GM23338 (cell line): ENCODE measurements at regions not wholly inside any gene's neighbourhood (a gene's known extent, or its start where the extent isn't known, plus 50 kb on each side); places are given as distances from the start of the nearest gene placed in this dataset.

Experiments
- ATAC-seq: fragments of 200-7000 bp; cut with Tn5 transposase; 3 replicates; pipeline ENCODE4 v1.9.1; 2020
- DNase-seq: peaks from one replicate; pipeline ENCODE4 v3.0.0-alpha.2; 2015; ENCODE audit warnings: low spot score
- H2AFZ ChIP-seq: fragments of 200-600 bp; sonication (generic); 2 replicates; pipeline ENCODE4 v1.8.0; 2016; ENCODE audit warnings: antibody characterized with exemption, mild to moderate bottlenecking, moderate library complexity
- H3F3A ChIP-seq: fragments of 200-600 bp; sonication (generic); replicated peaks from 2 replicates; pipeline ENCODE4 v1.8.0; 2017; ENCODE audit warnings: antibody characterized with exemption, mixed run types, low read depth
- H3K27ac ChIP-seq: fragments of 200-600 bp; sonication (generic); 2 replicates; pipeline ENCODE4 v1.6.1; 2016; ENCODE audit warnings: low read depth
- H3K27me3 ChIP-seq: fragments of 200-600 bp; sonication (generic); 2 replicates; pipeline ENCODE4 v1.8.0; 2016; ENCODE audit warnings: mild to moderate bottlenecking, mixed run types, moderate library complexity; ENCODE audit not compliant: insufficient read depth
- H3K36me3 ChIP-seq: fragments of 200-600 bp; sonication (generic); 2 replicates; pipeline ENCODE4 v1.8.0; 2016; ENCODE audit warnings: mild to moderate bottlenecking; ENCODE audit not compliant: insufficient read depth
- H3K4me1 ChIP-seq: fragments of 200-600 bp; sonication (generic); 2 replicates; pipeline ENCODE4 v1.8.0; 2016; ENCODE audit warnings: mild to moderate bottlenecking, moderate library complexity; ENCODE audit not compliant: insufficient read depth
- H3K4me2 ChIP-seq: fragments of 200-600 bp; sonication (generic); 2 replicates; pipeline ENCODE4 v1.7.1; 2017; ENCODE audit warnings: mixed run types
- H3K4me3 ChIP-seq: fragments of 200-600 bp; sonication (generic); 2 replicates; pipeline ENCODE4 v1.6.1; 2016; ENCODE audit warnings: mixed run types
- H3K79me2 ChIP-seq: fragments of 200-600 bp; sonication (generic); replicated peaks from 2 replicates; pipeline ENCODE4 v1.8.0; 2017; ENCODE audit warnings: mild to moderate bottlenecking; ENCODE audit not compliant: insufficient read depth
- H3K9me2 ChIP-seq: fragments of 200-600 bp; sonication (generic); 2 replicates; pipeline ENCODE4 v1.8.0; 2017; ENCODE audit not compliant: insufficient read depth
- H4K20me1 ChIP-seq: fragments of 200-600 bp; sonication (generic); replicated peaks from 2 replicates; pipeline ENCODE4 v1.8.0; 2017; ENCODE audit warnings: mild to moderate bottlenecking; ENCODE audit not compliant: insufficient read depth
- H3K27ac Mint-ChIP-seq: 2 replicates; pipeline ENCODE4 v1.8.0; 2020; ENCODE audit warnings: inconsistent platforms, mild to moderate bottlenecking, moderate library complexity, mixed read lengths
- H3K27me3 Mint-ChIP-seq: 3 replicates; pipeline ENCODE4 v1.8.0; 2022; ENCODE audit warnings: low read depth, mild to moderate bottlenecking, moderate library complexity, mixed read lengths, inconsistent platforms; ENCODE audit not compliant: insufficient read depth, poor library complexity
- H3K36me3 Mint-ChIP-seq: 3 replicates; pipeline ENCODE4 v1.8.0; 2021; ENCODE audit warnings: low read depth, mild to moderate bottlenecking, inconsistent platforms, moderate library complexity, mixed read lengths
- H3K4me1 Mint-ChIP-seq: 3 replicates; pipeline ENCODE4 v1.8.0; 2020; ENCODE audit warnings: mild to moderate bottlenecking, inconsistent platforms, mixed read lengths
- H3K4me3 Mint-ChIP-seq: 3 replicates; pipeline ENCODE4 v1.8.0; 2021; ENCODE audit warnings: moderate library complexity, mild to moderate bottlenecking, inconsistent platforms, mixed read lengths
- H3K9me3 Mint-ChIP-seq: 3 replicates; pipeline ENCODE4 v1.8.0; 2020; ENCODE audit warnings: moderate library complexity, mild to moderate bottlenecking, inconsistent platforms, mixed read lengths
- ETS1 ChIP-seq: IDR thresholded peaks from 2 replicates; pipeline ENCODE4 v1.6.1; 2016; ENCODE audit warnings: antibody characterized with exemption
- EZH2 ChIP-seq: fragments of 200-600 bp; sonication (generic); IDR thresholded peaks from one replicate; pipeline ENCODE4 v1.8.0; 2017; ENCODE audit warnings: antibody characterized with exemption, mild to moderate bottlenecking, low read depth; ENCODE audit not compliant: unreplicated experiment
- NANOG ChIP-seq: IDR thresholded peaks from 2 replicates; pipeline ENCODE4 v1.6.1; 2016; ENCODE audit warnings: antibody characterized with exemption, borderline replicate concordance
- POLR2AphosphoS5 ChIP-seq: IDR thresholded peaks from 2 replicates; pipeline ENCODE4 v1.6.1; 2016; ENCODE audit warnings: antibody characterized with exemption, low read depth
- STAT1 ChIP-seq: IDR thresholded peaks from one replicate; pipeline ENCODE4 v1.6.1; 2016; ENCODE audit warnings: antibody characterized with exemption; ENCODE audit not compliant: unreplicated experiment
- ZNF114 ChIP-seq: fragments of 250-450 bp; sonication (Bioruptor Pico); IDR thresholded peaks from 2 replicates; pipeline ENCODE4 v1.5.0; 2020; ENCODE audit warnings: mild to moderate bottlenecking, moderate library complexity
- ZNF331 ChIP-seq: fragments of 250-450 bp; sonication (Bioruptor Pico); IDR thresholded peaks from 2 replicates; pipeline ENCODE4 v1.5.0; 2020; ENCODE audit warnings: low read depth, mild to moderate bottlenecking, moderate library complexity
- TF ChIP-seq, protein P1 (sequence below): IDR thresholded peaks from one replicate; pipeline ENCODE4 v1.6.1; 2018; ENCODE audit warnings: antibody characterized with exemption; ENCODE audit not compliant: unreplicated experiment
- TF ChIP-seq, protein P2 (sequence below): fragments of 250-450 bp; sonication (Bioruptor Pico); IDR thresholded peaks from 2 replicates; pipeline ENCODE4 v1.5.0; 2020; ENCODE audit warnings: mild to moderate bottlenecking, moderate library complexity

GRCh38 chrY:8128578-8128977 is 1208.7 kb upstream of the TSPY4 start (continued):
- TF ChIP-seq, protein P1, sequence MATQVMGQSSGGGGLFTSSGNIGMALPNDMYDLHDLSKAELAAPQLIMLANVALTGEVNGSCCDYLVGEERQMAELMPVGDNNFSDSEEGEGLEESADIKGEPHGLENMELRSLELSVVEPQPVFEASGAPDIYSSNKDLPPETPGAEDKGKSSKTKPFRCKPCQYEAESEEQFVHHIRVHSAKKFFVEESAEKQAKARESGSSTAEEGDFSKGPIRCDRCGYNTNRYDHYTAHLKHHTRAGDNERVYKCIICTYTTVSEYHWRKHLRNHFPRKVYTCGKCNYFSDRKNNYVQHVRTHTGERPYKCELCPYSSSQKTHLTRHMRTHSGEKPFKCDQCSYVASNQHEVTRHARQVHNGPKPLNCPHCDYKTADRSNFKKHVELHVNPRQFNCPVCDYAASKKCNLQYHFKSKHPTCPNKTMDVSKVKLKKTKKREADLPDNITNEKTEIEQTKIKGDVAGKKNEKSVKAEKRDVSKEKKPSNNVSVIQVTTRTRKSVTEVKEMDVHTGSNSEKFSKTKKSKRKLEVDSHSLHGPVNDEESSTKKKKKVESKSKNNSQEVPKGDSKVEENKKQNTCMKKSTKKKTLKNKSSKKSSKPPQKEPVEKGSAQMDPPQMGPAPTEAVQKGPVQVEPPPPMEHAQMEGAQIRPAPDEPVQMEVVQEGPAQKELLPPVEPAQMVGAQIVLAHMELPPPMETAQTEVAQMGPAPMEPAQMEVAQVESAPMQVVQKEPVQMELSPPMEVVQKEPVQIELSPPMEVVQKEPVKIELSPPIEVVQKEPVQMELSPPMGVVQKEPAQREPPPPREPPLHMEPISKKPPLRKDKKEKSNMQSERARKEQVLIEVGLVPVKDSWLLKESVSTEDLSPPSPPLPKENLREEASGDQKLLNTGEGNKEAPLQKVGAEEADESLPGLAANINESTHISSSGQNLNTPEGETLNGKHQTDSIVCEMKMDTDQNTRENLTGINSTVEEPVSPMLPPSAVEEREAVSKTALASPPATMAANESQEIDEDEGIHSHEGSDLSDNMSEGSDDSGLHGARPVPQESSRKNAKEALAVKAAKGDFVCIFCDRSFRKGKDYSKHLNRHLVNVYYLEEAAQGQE: no peak
- no peak for TF ChIP-seq NANOG
- no peak for TF ChIP-seq STAT1
- no peak for TF ChIP-seq EZH2
- TF ChIP-seq ZNF331 (CRISPR knock-in tag): no peak

DNA sequence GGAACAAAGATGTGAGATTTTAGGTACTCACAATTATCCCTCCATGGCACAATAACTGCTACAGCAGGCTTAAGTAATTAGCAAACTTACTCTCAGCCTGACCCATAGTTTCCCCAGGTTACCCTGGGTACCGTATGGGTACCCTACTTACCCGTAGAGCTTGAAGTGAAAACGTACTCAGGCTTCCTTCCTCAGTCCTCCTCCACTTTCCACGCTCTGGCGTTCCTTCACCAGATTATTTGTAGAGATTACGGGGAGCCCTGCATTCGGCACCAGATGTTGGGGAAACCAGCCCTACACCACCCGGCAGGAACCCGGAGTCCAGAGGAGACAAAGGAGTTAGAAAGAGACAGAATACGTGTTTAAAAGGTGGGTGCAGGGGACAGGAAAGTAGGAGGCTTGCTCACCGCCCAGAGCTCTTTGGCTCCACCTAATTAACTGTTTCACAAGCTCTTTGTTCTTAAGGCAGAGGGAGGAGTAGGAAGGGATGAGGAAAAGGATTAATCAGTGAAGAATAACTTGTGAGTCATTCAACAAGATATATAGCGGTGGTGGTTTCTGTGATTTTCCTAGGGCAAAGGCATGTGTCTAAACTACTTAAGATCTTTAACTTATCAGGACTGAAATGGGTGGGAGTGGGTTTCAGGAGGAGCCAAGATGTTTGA is 1211.2 kb upstream of the TSPY4 start:
- no peaks in the 10 kb centered on the region for H3K9me2 ChIP-seq
- no peak overlapping the region for H3K4me3 ChIP-seq
- no peak overlapping the region for H3K4me2 ChIP-seq
- DNase-seq (peak; percentile 1), ATAC-seq (no peak)
- peaks cover 10% of the 10 kb centered on the region for H3K4me1 Mint-ChIP-seq
- H4K20me1 ChIP-seq: no peaks in the 10 kb centered on the region
- no peaks in the 10 kb centered on the region for H3K36me3 ChIP-seq
- H3K9me3 Mint-ChIP-seq: peaks cover 5% of the 10 kb centered on the region; the same call in 2 of the 3 replicates
- H3K36me3 Mint-ChIP-seq: no peaks in the 10 kb centered on the region
- H3F3A ChIP-seq: no peaks in the 10 kb centered on the region
- H3K27me3 Mint-ChIP-seq: no peaks in the 10 kb centered on the region
- no peak overlapping the region for H2AFZ ChIP-seq
- H3K27ac Mint-ChIP-seq: no peak overlapping the region
- H3K79me2 ChIP-seq: no peaks in the 10 kb centered on the region
- H3K4me1 ChIP-seq: no peaks in the 10 kb centered on the region
- no peak overlapping the region for H3K4me3 Mint-ChIP-seq
- TF ChIP-seq, protein P2, sequence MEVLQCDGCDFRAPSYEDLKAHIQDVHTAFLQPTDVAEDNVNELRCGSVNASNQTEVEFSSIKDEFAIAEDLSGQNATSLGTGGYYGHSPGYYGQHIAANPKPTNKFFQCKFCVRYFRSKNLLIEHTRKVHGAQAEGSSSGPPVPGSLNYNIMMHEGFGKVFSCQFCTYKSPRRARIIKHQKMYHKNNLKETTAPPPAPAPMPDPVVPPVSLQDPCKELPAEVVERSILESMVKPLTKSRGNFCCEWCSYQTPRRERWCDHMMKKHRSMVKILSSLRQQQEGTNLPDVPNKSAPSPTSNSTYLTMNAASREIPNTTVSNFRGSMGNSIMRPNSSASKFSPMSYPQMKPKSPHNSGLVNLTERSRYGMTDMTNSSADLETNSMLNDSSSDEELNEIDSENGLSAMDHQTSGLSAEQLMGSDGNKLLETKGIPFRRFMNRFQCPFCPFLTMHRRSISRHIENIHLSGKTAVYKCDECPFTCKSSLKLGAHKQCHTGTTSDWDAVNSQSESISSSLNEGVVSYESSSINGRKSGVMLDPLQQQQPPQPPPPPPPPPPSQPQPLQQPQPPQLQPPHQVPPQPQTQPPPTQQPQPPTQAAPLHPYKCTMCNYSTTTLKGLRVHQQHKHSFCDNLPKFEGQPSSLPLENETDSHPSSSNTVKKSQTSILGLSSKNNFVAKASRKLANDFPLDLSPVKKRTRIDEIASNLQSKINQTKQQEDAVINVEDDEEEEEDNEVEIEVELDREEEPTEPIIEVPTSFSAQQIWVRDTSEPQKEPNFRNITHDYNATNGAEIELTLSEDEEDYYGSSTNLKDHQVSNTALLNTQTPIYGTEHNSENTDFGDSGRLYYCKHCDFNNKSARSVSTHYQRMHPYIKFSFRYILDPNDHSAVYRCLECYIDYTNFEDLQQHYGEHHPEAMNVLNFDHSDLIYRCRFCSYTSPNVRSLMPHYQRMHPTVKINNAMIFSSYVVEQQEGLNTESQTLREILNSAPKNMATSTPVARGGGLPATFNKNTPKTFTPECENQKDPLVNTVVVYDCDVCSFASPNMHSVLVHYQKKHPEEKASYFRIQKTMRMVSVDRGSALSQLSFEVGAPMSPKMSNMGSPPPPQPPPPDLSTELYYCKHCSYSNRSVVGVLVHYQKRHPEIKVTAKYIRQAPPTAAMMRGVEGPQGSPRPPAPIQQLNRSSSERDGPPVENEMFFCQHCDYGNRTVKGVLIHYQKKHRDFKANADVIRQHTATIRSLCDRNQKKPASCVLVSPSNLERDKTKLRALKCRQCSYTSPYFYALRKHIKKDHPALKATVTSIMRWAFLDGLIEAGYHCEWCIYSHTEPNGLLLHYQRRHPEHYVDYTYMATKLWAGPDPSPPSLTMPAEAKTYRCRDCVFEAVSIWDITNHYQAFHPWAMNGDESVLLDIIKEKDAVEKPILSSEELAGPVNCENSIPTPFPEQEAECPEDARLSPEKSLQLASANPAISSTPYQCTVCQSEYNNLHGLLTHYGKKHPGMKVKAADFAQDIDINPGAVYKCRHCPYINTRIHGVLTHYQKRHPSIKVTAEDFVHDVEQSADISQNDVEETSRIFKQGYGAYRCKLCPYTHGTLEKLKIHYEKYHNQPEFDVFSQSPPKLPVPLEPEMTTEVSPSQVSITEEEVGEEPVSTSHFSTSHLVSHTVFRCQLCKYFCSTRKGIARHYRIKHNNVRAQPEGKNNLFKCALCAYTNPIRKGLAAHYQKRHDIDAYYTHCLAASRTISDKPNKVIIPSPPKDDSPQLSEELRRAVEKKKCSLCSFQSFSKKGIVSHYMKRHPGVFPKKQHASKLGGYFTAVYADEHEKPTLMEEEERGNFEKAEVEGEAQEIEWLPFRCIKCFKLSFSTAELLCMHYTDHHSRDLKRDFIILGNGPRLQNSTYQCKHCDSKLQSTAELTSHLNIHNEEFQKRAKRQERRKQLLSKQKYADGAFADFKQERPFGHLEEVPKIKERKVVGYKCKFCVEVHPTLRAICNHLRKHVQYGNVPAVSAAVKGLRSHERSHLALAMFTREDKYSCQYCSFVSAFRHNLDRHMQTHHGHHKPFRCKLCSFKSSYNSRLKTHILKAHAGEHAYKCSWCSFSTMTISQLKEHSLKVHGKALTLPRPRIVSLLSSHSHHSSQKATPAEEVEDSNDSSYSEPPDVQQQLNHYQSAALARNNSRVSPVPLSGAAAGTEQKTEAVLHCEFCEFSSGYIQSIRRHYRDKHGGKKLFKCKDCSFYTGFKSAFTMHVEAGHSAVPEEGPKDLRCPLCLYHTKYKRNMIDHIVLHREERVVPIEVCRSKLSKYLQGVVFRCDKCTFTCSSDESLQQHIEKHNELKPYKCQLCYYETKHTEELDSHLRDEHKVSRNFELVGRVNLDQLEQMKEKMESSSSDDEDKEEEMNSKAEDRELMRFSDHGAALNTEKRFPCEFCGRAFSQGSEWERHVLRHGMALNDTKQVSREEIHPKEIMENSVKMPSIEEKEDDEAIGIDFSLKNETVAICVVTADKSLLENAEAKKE (CRISPR knock-in tag): no peak
- no peak for TF ChIP-seq POLR2AphosphoS5
- TF ChIP-seq ETS1: no peak
- TF ChIP-seq ZNF114 (CRISPR knock-in tag): no peak
- no peaks in the 10 kb centered on the region for H3K27me3 ChIP-seq
- H3K27ac ChIP-seq: no peak overlapping the region
